Trophoblast cell (in vitro differentiated cells and primary cell): ENCODE measurements at regions not wholly inside any gene's neighbourhood (a gene's known extent, or its start where the extent isn't known, plus 50 kb on each side); places are given as distances from the start of the nearest gene placed in this dataset.

Source experiments
- DNase-seq, 2 donors: peaks; one replicate each; pipeline ENCODE4 v3.0.0-alpha.2; 2016
- H2AFZ ChIP-seq: 2 replicates; pipeline ENCODE4 v1.6.1; 2013; ENCODE audit warnings: low read length, moderate library complexity, mild to moderate bottlenecking; ENCODE audit not compliant: insufficient read depth, poor library complexity
- H2AK5ac ChIP-seq: 2 replicates; pipeline ENCODE4 v1.6.1; 2013; ENCODE audit warnings: mild to moderate bottlenecking, low read length
- H2BK120ac ChIP-seq: 2 replicates; pipeline ENCODE4 v1.6.1; 2013; ENCODE audit warnings: low read length, mild to moderate bottlenecking, moderate library complexity; ENCODE audit not compliant: insufficient read depth, poor library complexity
- H2BK12ac ChIP-seq: 2 replicates; pipeline ENCODE4 v1.6.1; 2013; ENCODE audit warnings: mild to moderate bottlenecking, low read length, moderate library complexity
- H2BK5ac ChIP-seq: 2 replicates; pipeline ENCODE4 v1.6.1; 2013; ENCODE audit warnings: low read length, low read depth, moderate library complexity, mild to moderate bottlenecking; ENCODE audit not compliant: poor library complexity
- H3K14ac ChIP-seq: 2 replicates; pipeline ENCODE4 v1.6.1; 2013; ENCODE audit warnings: mild to moderate bottlenecking, low read length
- H3K18ac ChIP-seq: 2 replicates; pipeline ENCODE4 v1.6.1; 2013; ENCODE audit warnings: mild to moderate bottlenecking, low read length
- H3K23ac ChIP-seq: 2 replicates; pipeline ENCODE4 v1.6.1; 2013; ENCODE audit warnings: low read length
- H3K27ac ChIP-seq: 2 replicates; pipeline ENCODE4 v1.5.1; 2013; ENCODE audit warnings: low read depth, mild to moderate bottlenecking, inconsistent platforms, low read length, moderate library complexity
- H3K27me3 ChIP-seq: 2 replicates; pipeline ENCODE4 v1.6.1; 2013; ENCODE audit warnings: inconsistent platforms, mild to moderate bottlenecking, low read length, moderate library complexity; ENCODE audit not compliant: insufficient read depth
- H3K36me3 ChIP-seq, 2 experiments: 1 replicate in 1 of 2; 2 replicates in 1 of 2; pipeline ENCODE4 v1.6.1; 2013; ENCODE audit warnings: low read length in 2 of 2, mild to moderate bottlenecking in 2 of 2, moderate library complexity in 1 of 2; ENCODE audit not compliant: insufficient read depth in 2 of 2, control insufficient read depth in 1 of 2
- H3K4ac ChIP-seq: 2 replicates; pipeline ENCODE4 v1.6.1; 2013; ENCODE audit warnings: low read depth, mild to moderate bottlenecking, low read length, moderate library complexity
- H3K4me1 ChIP-seq, 2 experiments: 1 replicate in 1 of 2; 2 replicates in 1 of 2; pipeline ENCODE4 v1.6.1; 2013; ENCODE audit warnings: low read length in 2 of 2, mild to moderate bottlenecking in 2 of 2, moderate library complexity in 1 of 2; ENCODE audit not compliant: insufficient read depth in 2 of 2, control insufficient read depth in 1 of 2
- H3K4me2 ChIP-seq: 2 replicates; pipeline ENCODE4 v1.6.1; 2013; ENCODE audit warnings: inconsistent platforms, mild to moderate bottlenecking, low read length, moderate library complexity
- H3K4me3 ChIP-seq: 2 replicates; pipeline ENCODE4 v1.5.1; 2013; ENCODE audit warnings: mild to moderate bottlenecking, low read depth, low read length, inconsistent platforms
- H3K79me1 ChIP-seq: one replicate; pipeline ENCODE4 v1.6.1; 2013; ENCODE audit warnings: low read length
- H3K79me2 ChIP-seq: 2 replicates; pipeline ENCODE4 v1.6.1; 2013; ENCODE audit warnings: low read length, mild to moderate bottlenecking; ENCODE audit not compliant: control insufficient read depth, insufficient read depth, poor library complexity
- H3K9ac ChIP-seq: 2 replicates; pipeline ENCODE4 v1.6.1; 2013; ENCODE audit warnings: mild to moderate bottlenecking, low read length
- H3K9me3 ChIP-seq: 2 replicates; pipeline ENCODE4 v1.6.1; 2013; ENCODE audit warnings: low read depth, mild to moderate bottlenecking, control low read depth, inconsistent platforms, low read length; ENCODE audit not compliant: insufficient read depth
- H4K12ac ChIP-seq: 2 replicates; pipeline ENCODE4 v1.6.1; 2013; ENCODE audit warnings: low read depth, mild to moderate bottlenecking, low read length, moderate library complexity
- H4K8ac ChIP-seq: 2 replicates; pipeline ENCODE4 v1.6.1; 2013; ENCODE audit warnings: low read depth, mild to moderate bottlenecking, low read length, moderate library complexity
- H4K91ac ChIP-seq: one replicate; pipeline ENCODE4 v1.6.1; 2013; ENCODE audit warnings: low read depth, mild to moderate bottlenecking, low read length, moderate library complexity
- WGBS: extraction: QIAGEN DNeasy Blood & Tissue Kit; methylation state at CpG from one replicate; pipeline ENCODE4 v1.1.7; 2013; ENCODE audit warnings: missing lambda C conversion rate; ENCODE audit not compliant: insufficient read length, insufficient coverage; ENCODE audit errors: extremely low coverage; 5-methylcytosine and 5-hydroxymethylcytosine counted together

- Histone ChIP-seq H3K14ac (no peak overlapping the region), H2AFZ (no peak overlapping the region), H3K4me3 (no peak overlapping the region), H2BK5ac (no peak overlapping the region), H3K9me3 (no peaks in the 10 kb centered on the region), H3K79me2 (no peaks in the 10 kb centered on the region), H3K18ac (no peak overlapping the region), H4K8ac (no peak overlapping the region), H3K79me1 (no peaks in the 10 kb centered on the region), H2BK120ac (no peak overlapping the region), H2AK5ac (no peak overlapping the region), H3K27me3 (no peaks in the 10 kb centered on the region), H3K36me3 (no peaks in the 10 kb centered on the region), H3K4me1 (no peaks in the 10 kb centered on the region), H4K12ac (no peak overlapping the region), H2BK12ac (no peak overlapping the region), H3K23ac (no peak overlapping the region), H4K91ac (no peak overlapping the region), H3K4ac (no peak overlapping the region), H3K9ac (no peak overlapping the region), H3K27ac (no peak overlapping the region), H3K4me2 (no peak overlapping the region)
- WGBS: no CpG with 5 or more reads among the region's 7 CpGs
- no peak for DNase-seq
Observed at GRCh38 chr20:11008444-11009033, 334.7 kb upstream of the JAG1 start.

GRCh38 chr20:11011653-11012052 lies 337.9 kb upstream of the JAG1 start:
- no peaks in the 10 kb centered on the region for H3K36me3 ChIP-seq
- H3K4me1 ChIP-seq: no peaks in the 10 kb centered on the region
- no peak overlapping the region for H2AK5ac ChIP-seq
- H2BK5ac ChIP-seq: no peak overlapping the region
- H2AFZ ChIP-seq: no peak overlapping the region
- no peak overlapping the region for H3K4me2 ChIP-seq
- H4K91ac ChIP-seq: no peak overlapping the region
- no peak overlapping the region for H2BK12ac ChIP-seq
- H3K4ac ChIP-seq: no peak overlapping the region
- no peaks in the 10 kb centered on the region for H3K79me2 ChIP-seq
- no peak overlapping the region for H3K18ac ChIP-seq
- no peak overlapping the region for H3K9ac ChIP-seq
- no peaks in the 10 kb centered on the region for H3K79me1 ChIP-seq
- H4K8ac ChIP-seq: no peak overlapping the region
- no peak overlapping the region for H4K12ac ChIP-seq
- H3K27me3 ChIP-seq: no peaks in the 10 kb centered on the region
- H3K27ac ChIP-seq: no peak overlapping the region
- no peak overlapping the region for H2BK120ac ChIP-seq
- H3K9me3 ChIP-seq: no peaks in the 10 kb centered on the region
- no peak overlapping the region for H3K4me3 ChIP-seq
- H3K23ac ChIP-seq: no peak overlapping the region
- DNase-seq: no peak
- H3K14ac ChIP-seq: no peak overlapping the region

- no peaks in the 10 kb centered on the region for H3K27me3 ChIP-seq
- no peak overlapping the region for H3K4ac ChIP-seq
- no peak overlapping the region for H3K18ac ChIP-seq
- H3K79me2 ChIP-seq: no peaks in the 10 kb centered on the region
- no peaks in the 10 kb centered on the region for H3K79me1 ChIP-seq
- no peak overlapping the region for H2BK12ac ChIP-seq
- H3K14ac ChIP-seq: no peak overlapping the region
- H2AK5ac ChIP-seq: no peak overlapping the region
- H3K23ac ChIP-seq: no peak overlapping the region
- no peak overlapping the region for H3K4me2 ChIP-seq
- H4K12ac ChIP-seq: no peak overlapping the region
- no peak for DNase-seq
- no peak overlapping the region for H2AFZ ChIP-seq
- no peak overlapping the region for H4K91ac ChIP-seq
- no peak overlapping the region for H3K4me3 ChIP-seq
- no peak overlapping the region for H3K9ac ChIP-seq
- H2BK5ac ChIP-seq: no peak overlapping the region
- H2BK120ac ChIP-seq: no peak overlapping the region
- no CpG with 5 or more reads among the region's 2 CpGs for WGBS
- no peaks in the 10 kb centered on the region for H3K9me3 ChIP-seq
- no peaks in the 10 kb centered on the region for H3K36me3 ChIP-seq
- H4K8ac ChIP-seq: no peak overlapping the region
- H3K4me1 ChIP-seq: no peaks in the 10 kb centered on the region
- no peak overlapping the region for H3K27ac ChIP-seq
Observed at GRCh38 chr20:11012975-11013374, 339.2 kb upstream of the JAG1 start.

- no peak overlapping the region for H3K14ac ChIP-seq
- no peaks in the 10 kb centered on the region for H3K9me3 ChIP-seq
- no peak overlapping the region for H2AFZ ChIP-seq
- H3K4ac ChIP-seq: no peak overlapping the region
- no peak overlapping the region for H3K27ac ChIP-seq
- H3K4me1 ChIP-seq: peaks cover 2 to 3% of the 10 kb centered on the region in 2 experiments
- H2AK5ac ChIP-seq: no peak overlapping the region
- H3K4me2 ChIP-seq: no peak overlapping the region
- no peak overlapping the region for H3K23ac ChIP-seq
- no peak overlapping the region for H2BK120ac ChIP-seq
- no peaks in the 10 kb centered on the region for H3K79me1 ChIP-seq
- H4K91ac ChIP-seq: no peak overlapping the region
- H4K8ac ChIP-seq: no peak overlapping the region
- H3K18ac ChIP-seq: no peak overlapping the region
- no peaks in the 10 kb centered on the region for H3K79me2 ChIP-seq
- no peaks in the 10 kb centered on the region for H3K27me3 ChIP-seq
- no peak overlapping the region for H3K4me3 ChIP-seq
- H2BK12ac ChIP-seq: no peak overlapping the region
- no peak overlapping the region for H3K9ac ChIP-seq
- no peak for DNase-seq
- no CpG with 5 or more reads among the region's 1 CpG for WGBS
- H3K36me3 ChIP-seq: no peaks in the 10 kb centered on the region
- no peak overlapping the region for H4K12ac ChIP-seq
- H2BK5ac ChIP-seq: no peak overlapping the region
Observed at GRCh38 chr20:11013801-11014200, 340.0 kb upstream of the JAG1 start.
